ENCODE measurements at regions not wholly inside any gene's neighbourhood (a gene's known extent, or its start where the extent isn't known, plus 50 kb on each side); places are given as distances from the start of the nearest gene placed in this dataset.

GRCh38 chr13:78376822-78377221, 226.5 kb downstream of the POU4F1 start:
- H3F3A ChIP-seq (ENCODE audit: insufficient read depth, low read length, poor library complexity, severe bottlenecking) = no peaks in the 10 kb centered on the region
- H3K9ac ChIP-seq (ENCODE audit: low read length) = no peak overlapping the region
- no peak overlapping the region for H3K27ac ChIP-seq (ENCODE audit: low read length)
- H3K4me2 ChIP-seq (ENCODE audit: low read length) = no peak overlapping the region
- no peaks in the 10 kb centered on the region for H3K79me2 ChIP-seq (replicated peaks; ENCODE audit: insufficient read depth, low read length)
- H3K4me3 ChIP-seq (ENCODE audit: low read length) = no peak overlapping the region
- no peaks in the 10 kb centered on the region for H3K27me3 ChIP-seq (ENCODE audit: insufficient read depth, low read depth, low read length)
- no peaks in the 10 kb centered on the region for H3K9me3 ChIP-seq (ENCODE audit: low read length)
- no peak overlapping the region for H2AFZ ChIP-seq (ENCODE audit: low read depth, low read length)
- no peaks in the 10 kb centered on the region for H3K9me2 ChIP-seq (ENCODE audit: insufficient read depth, low read length)
- H4K20me1 ChIP-seq (ENCODE audit: insufficient read depth) = no peaks in the 10 kb centered on the region
- TF ChIP-seq, protein P1, sequence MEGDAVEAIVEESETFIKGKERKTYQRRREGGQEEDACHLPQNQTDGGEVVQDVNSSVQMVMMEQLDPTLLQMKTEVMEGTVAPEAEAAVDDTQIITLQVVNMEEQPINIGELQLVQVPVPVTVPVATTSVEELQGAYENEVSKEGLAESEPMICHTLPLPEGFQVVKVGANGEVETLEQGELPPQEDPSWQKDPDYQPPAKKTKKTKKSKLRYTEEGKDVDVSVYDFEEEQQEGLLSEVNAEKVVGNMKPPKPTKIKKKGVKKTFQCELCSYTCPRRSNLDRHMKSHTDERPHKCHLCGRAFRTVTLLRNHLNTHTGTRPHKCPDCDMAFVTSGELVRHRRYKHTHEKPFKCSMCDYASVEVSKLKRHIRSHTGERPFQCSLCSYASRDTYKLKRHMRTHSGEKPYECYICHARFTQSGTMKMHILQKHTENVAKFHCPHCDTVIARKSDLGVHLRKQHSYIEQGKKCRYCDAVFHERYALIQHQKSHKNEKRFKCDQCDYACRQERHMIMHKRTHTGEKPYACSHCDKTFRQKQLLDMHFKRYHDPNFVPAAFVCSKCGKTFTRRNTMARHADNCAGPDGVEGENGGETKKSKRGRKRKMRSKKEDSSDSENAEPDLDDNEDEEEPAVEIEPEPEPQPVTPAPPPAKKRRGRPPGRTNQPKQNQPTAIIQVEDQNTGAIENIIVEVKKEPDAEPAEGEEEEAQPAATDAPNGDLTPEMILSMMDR (IDR thresholded peaks at IDR 0.05; ENCODE audit: poor library complexity, severe bottlenecking) = no peak
- TF ChIP-seq POLR2AphosphoS5 (IDR thresholded peaks at IDR 0.05) (no peak), EP300 (conservative IDR thresholded peaks at IDR 0.05; ENCODE audit: poor library complexity, severe bottlenecking) (no peak), MXI1 (conservative IDR thresholded peaks at IDR 0.05; ENCODE audit: poor library complexity, severe bottlenecking) (no peak), RAD21 (conservative IDR thresholded peaks at IDR 0.05) (no peak), EZH2 (IDR thresholded peaks at IDR 0.05; ENCODE audit: borderline replicate concordance, insufficient read depth, low read length, poor library complexity, severe bottlenecking) (no peak), SMC3 (conservative IDR thresholded peaks at IDR 0.05; ENCODE audit: poor library complexity) (no peak), TAF1 (IDR thresholded peaks at IDR 0.05; ENCODE audit: low read depth) (no peak), REST (IDR thresholded peaks at IDR 0.05; ENCODE audit: borderline replicate concordance) (no peak)
- no peaks in the 10 kb centered on the region for H3K36me3 ChIP-seq (ENCODE audit: insufficient read depth, low read length)

DNA sequence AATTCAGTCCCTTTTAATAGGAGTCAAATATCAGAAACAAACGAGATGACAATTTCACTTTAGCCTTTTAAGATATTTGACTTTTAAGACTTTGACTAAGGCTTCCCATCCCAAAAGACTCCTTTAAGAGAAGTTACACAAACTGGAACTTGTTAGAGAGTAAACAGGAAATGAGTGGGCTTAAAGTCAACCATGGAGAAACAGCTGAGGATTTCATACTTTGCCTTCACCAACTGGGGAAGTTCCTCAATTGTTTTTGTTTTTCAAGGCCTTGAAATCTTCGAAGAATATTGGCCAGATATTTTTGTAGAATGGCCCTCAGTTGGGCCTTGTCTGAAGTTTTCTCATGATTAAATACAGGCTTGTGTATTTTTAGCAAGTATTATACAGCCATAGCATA, 227.3 kb downstream of the POU4F1 start:
- no peaks in the 10 kb centered on the region for H3F3A ChIP-seq (ENCODE audit: insufficient read depth, low read length, poor library complexity, severe bottlenecking)
- no peaks in the 10 kb centered on the region for H3K9me2 ChIP-seq (ENCODE audit: insufficient read depth, low read length)
- no peaks in the 10 kb centered on the region for H3K36me3 ChIP-seq (ENCODE audit: insufficient read depth, low read length)
- no peaks in the 10 kb centered on the region for H4K20me1 ChIP-seq (ENCODE audit: insufficient read depth)
- no peak overlapping the region for H3K27ac ChIP-seq (ENCODE audit: low read length)
- no peak overlapping the region for H2AFZ ChIP-seq (ENCODE audit: low read depth, low read length)
- no peaks in the 10 kb centered on the region for H3K27me3 ChIP-seq (ENCODE audit: insufficient read depth, low read depth, low read length)
- H3K79me2 ChIP-seq (replicated peaks; ENCODE audit: insufficient read depth, low read length) = no peaks in the 10 kb centered on the region
- TF ChIP-seq EZH2 (IDR thresholded peaks at IDR 0.05; ENCODE audit: borderline replicate concordance, insufficient read depth, low read length, poor library complexity, severe bottlenecking) (no peak), TAF1 (IDR thresholded peaks at IDR 0.05; ENCODE audit: low read depth) (no peak), REST (IDR thresholded peaks at IDR 0.05; ENCODE audit: borderline replicate concordance) (no peak), SMC3 (conservative IDR thresholded peaks at IDR 0.05; ENCODE audit: poor library complexity) (no peak), MXI1 (conservative IDR thresholded peaks at IDR 0.05; ENCODE audit: poor library complexity, severe bottlenecking) (no peak), EP300 (conservative IDR thresholded peaks at IDR 0.05; ENCODE audit: poor library complexity, severe bottlenecking) (no peak)
- H3K4me2 ChIP-seq (ENCODE audit: low read length) = no peak overlapping the region
- no peaks in the 10 kb centered on the region for H3K9me3 ChIP-seq (ENCODE audit: low read length)
- no peak overlapping the region for H3K9ac ChIP-seq (ENCODE audit: low read length)
- H3K4me3 ChIP-seq (ENCODE audit: low read length) = no peak overlapping the region

All from neural cell (in vitro differentiated cells).